Right lobe of liver (tissue), 6 donors: ENCODE measurements at regions not wholly inside any gene's neighbourhood (a gene's known extent, or its start where the extent isn't known, plus 50 kb on each side); places are given as distances from the start of the nearest gene placed in this dataset.

Source experiments
- ATAC-seq, 4 donors: fragments of 200-7000 bp; cut with Tn5 transposase; one replicate each; pipeline ENCODE4 v1.9.1; 2020; ENCODE audit warnings: mild to moderate bottlenecking in 4 of 4, moderate library complexity in 4 of 4
- DNase-seq, 3 donors: peaks; one replicate each; pipeline ENCODE4 v3.0.0-alpha.2; 2020
- H3K27ac ChIP-seq, 3 donors: fragments of 200-600 bp; one replicate each; pipeline ENCODE4 v1.8.0; 2022
- H3K27me3 ChIP-seq, 2 donors: fragments of 200-600 bp; one replicate each; pipeline ENCODE4 v1.8.0; 2022
- H3K36me3 ChIP-seq, 4 donors: fragments of 200-600 bp; sonication (generic) in 1 of 4; one replicate each; pipeline versions ENCODE4 v1.5.1 to v1.8.0; 2017 to 2022; ENCODE audit warnings: control low read depth in 1 of 4
- H3K4me1 ChIP-seq, 4 donors: fragments of 200-600 bp; sonication (generic) in 1 of 4; one replicate each; pipeline versions ENCODE4 v1.5.1 to v1.8.0; 2017 to 2022; ENCODE audit warnings: control low read depth in 1 of 4
- H3K4me3 ChIP-seq, 3 donors: fragments of 200-600 bp; one replicate each; pipeline ENCODE4 v1.8.0; 2022
- H3K9me3 ChIP-seq, 4 donors: fragments of 200-600 bp; sonication (generic) in 1 of 4; one replicate each; pipeline versions ENCODE4 v1.5.1 to v1.8.0; 2017 to 2022; ENCODE audit warnings: control low read depth in 1 of 4
- POLR2A ChIP-seq: fragments of 450-650 bp; IDR thresholded peaks from one replicate; pipeline ENCODE4 v1.6.1; 2017; ENCODE audit warnings: antibody characterized with exemption, mild to moderate bottlenecking
- WGBS: methylation state at CpG from one replicate; pipeline ENCODE4 v1.1.6; 2018; ENCODE audit warnings: low coverage, low lambda C conversion rate; ENCODE audit not compliant: insufficient coverage; ENCODE audit errors: missing lambda C conversion rate; 5-methylcytosine and 5-hydroxymethylcytosine counted together
- intact Hi-C, 2 donors: fragments of 100-400 bp; cut with DNase I; formaldehyde crosslinking; loops; one replicate each; pipeline versions ENCODE4 v1.11.2 to v1.14.1; 2022
- TF ChIP-seq, protein P1 (sequence below), 4 donors: fragments of 200-600 bp in 3 of 4; fragments of 450-650 bp in 1 of 4; IDR thresholded peaks; one replicate each; pipeline versions ENCODE4 v1.5.1 to v1.8.0; 2016 to 2022; ENCODE audit warnings: antibody characterized with exemption in 4 of 4, mild to moderate bottlenecking in 2 of 4
- donor health status: DM: no; HTN: yes; CAD: no.
- donor health status: DM: no; HTN: no; CAD: no.
- donor health status: DM: no; HTN: no; CAD: no.
- donor health status: DM: no; HTN: yes; CAD: no.
- donor health status: DM: no; HTN: yes; CAD: no.

GRCh38 chr16:7115898-7116297 is 216.7 kb upstream of the RBFOX1 start:
- WGBS: 56% methylated on average over 4 of the region's 5 CpGs
- Histone ChIP-seq H3K27ac (no peak overlapping the region), H3K9me3 (no peaks in the 10 kb centered on the region), H3K27me3 (no peaks in the 10 kb centered on the region), H3K36me3 (no peaks in the 10 kb centered on the region), H3K4me3 (no peak overlapping the region), H3K4me1 (no peaks in the 10 kb centered on the region)
- DNase-seq: no peak
- no peak for TF ChIP-seq POLR2A
- TF ChIP-seq, protein P1, sequence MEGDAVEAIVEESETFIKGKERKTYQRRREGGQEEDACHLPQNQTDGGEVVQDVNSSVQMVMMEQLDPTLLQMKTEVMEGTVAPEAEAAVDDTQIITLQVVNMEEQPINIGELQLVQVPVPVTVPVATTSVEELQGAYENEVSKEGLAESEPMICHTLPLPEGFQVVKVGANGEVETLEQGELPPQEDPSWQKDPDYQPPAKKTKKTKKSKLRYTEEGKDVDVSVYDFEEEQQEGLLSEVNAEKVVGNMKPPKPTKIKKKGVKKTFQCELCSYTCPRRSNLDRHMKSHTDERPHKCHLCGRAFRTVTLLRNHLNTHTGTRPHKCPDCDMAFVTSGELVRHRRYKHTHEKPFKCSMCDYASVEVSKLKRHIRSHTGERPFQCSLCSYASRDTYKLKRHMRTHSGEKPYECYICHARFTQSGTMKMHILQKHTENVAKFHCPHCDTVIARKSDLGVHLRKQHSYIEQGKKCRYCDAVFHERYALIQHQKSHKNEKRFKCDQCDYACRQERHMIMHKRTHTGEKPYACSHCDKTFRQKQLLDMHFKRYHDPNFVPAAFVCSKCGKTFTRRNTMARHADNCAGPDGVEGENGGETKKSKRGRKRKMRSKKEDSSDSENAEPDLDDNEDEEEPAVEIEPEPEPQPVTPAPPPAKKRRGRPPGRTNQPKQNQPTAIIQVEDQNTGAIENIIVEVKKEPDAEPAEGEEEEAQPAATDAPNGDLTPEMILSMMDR (IDR thresholded peaks at IDR 0.05): no peak
- no peak for ATAC-seq
- intact Hi-C loops: no loop called here

- Histone ChIP-seq H3K36me3 (no peaks in the 10 kb centered on the region), H3K9me3 (no peaks in the 10 kb centered on the region), H3K27ac (no peak overlapping the region), H3K27me3 (no peaks in the 10 kb centered on the region), H3K4me1 (no peaks in the 10 kb centered on the region), H3K4me3 (no peak overlapping the region)
- ATAC-seq (no peak), DNase-seq (no peak)
- intact Hi-C loops: no loop called here
- WGBS: 38% methylated on average over 2 of the region's 2 CpGs
- no peak for TF ChIP-seq POLR2A
- TF ChIP-seq, protein P1 (IDR thresholded peaks at IDR 0.05): no peak
These were observed 218.7 kb upstream of the RBFOX1 start for GRCh38 chr16:7113949-7114348.

DNA sequence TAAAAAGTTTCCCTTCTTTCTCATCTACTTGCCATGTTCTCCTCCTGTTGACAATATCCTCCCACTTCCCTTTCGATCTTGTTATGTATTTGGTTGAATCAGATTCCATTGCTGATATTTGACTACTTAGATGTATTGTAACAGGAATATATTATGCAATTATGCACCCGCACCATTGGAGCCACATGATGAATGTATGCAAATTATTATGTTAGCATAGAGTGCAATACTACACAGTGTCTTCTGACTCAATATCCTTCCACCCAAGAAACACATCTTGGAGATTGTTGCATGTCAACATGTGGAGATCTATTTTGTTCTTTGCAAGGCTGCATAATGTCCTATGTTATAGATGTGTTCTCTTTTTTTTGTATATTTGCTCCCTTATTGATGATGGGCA is 219.2 kb upstream of the RBFOX1 start:
- no peak overlapping the region for H3K4me3 ChIP-seq
- WGBS: 47% methylated on average over 2 of the region's 2 CpGs
- H3K36me3 ChIP-seq: no peaks in the 10 kb centered on the region
- no peaks in the 10 kb centered on the region for H3K27me3 ChIP-seq
- H3K9me3 ChIP-seq: no peaks in the 10 kb centered on the region
- no peak overlapping the region for H3K27ac ChIP-seq
- intact Hi-C loops: no loop called here
- ATAC-seq: no peak
- H3K4me1 ChIP-seq: no peaks in the 10 kb centered on the region
- TF ChIP-seq, protein P1 (IDR thresholded peaks at IDR 0.05): no peak
- no peak for TF ChIP-seq POLR2A
- DNase-seq: no peak

DNA sequence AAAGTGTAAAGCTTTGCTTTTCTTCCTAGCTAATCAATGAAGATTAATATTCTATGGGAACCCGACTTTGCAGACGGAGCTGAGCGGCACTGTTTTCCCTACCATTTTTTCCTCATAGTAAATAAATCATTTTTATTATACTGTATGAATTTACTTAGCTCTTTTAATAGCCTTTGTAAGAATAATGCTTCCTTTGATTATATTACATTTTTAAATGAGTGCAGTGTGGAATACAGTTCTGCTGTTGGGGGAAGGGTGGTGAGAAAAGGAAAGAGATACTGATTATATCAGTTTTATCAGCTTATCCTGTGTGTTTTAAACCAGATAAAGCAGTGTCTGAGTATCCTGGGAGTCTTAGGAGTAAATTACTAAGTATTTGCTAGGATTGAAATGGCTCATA is 221.4 kb upstream of the RBFOX1 start:
- 30% methylated on average over 3 of the region's 3 CpGs for WGBS
- TF ChIP-seq, protein P1 (IDR thresholded peaks at IDR 0.05): no peak
- TF ChIP-seq POLR2A: no peak
- Histone ChIP-seq H3K4me1 (no peaks in the 10 kb centered on the region), H3K27ac (no peak overlapping the region), H3K9me3 (no peaks in the 10 kb centered on the region), H3K27me3 (no peaks in the 10 kb centered on the region), H3K4me3 (no peak overlapping the region), H3K36me3 (no peaks in the 10 kb centered on the region)
- DNase-seq (no peak), ATAC-seq (no peak)
- intact Hi-C loops: no loop called here

DNA sequence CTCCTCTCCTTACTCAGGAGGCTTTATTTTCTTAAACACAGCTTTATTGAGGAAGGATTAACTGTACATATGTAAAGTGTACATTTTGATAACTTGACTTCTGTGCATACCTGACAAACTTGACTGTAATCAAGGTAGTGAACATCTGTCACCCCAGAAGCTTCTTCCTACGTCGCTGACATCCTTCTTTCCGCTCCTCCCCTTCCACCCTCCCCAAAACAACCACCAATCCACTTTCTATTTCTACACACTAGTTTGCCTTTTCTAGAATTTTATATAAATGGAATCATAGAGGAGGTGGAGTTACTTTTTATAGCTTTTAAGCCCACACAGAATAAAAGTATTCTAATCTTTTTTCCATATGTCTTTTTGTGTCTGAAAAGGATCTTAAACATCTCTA is 225.2 kb upstream of the RBFOX1 start:
- 35% methylated on average over 3 of the region's 3 CpGs for WGBS
- Histone ChIP-seq H3K9me3 (no peaks in the 10 kb centered on the region), H3K27ac (no peak overlapping the region), H3K36me3 (no peaks in the 10 kb centered on the region), H3K4me3 (no peak overlapping the region), H3K27me3 (no peaks in the 10 kb centered on the region), H3K4me1 (no peaks in the 10 kb centered on the region)
- ATAC-seq (no peak), DNase-seq (no peak)
- intact Hi-C loops: no loop called here
- TF ChIP-seq, protein P1 (IDR thresholded peaks at IDR 0.05): no peak
- TF ChIP-seq POLR2A: no peak
